DND-41 (cell line): ENCODE measurements at regions not wholly inside any gene's neighbourhood (a gene's known extent, or its start where the extent isn't known, plus 50 kb on each side); places are given as distances from the start of the nearest gene placed in this dataset.

ENCODE experiments used
- EZH2 ChIP-seq: IDR thresholded peaks from 3 replicates; pipeline ENCODE4 v1.6.1; 2012; ENCODE audit warnings: borderline replicate concordance, low read depth, mild to moderate bottlenecking, moderate library complexity, low read length, inconsistent platforms; ENCODE audit not compliant: severe bottlenecking
- TF ChIP-seq, protein P1 (sequence below): IDR thresholded peaks from 2 replicates; pipeline ENCODE4 v1.5.1; 2012; ENCODE audit warnings: borderline replicate concordance, low read length, moderate library complexity, mild to moderate bottlenecking; ENCODE audit not compliant: poor library complexity, severe bottlenecking; ENCODE audit errors: extremely low read depth

- TF ChIP-seq, protein P1, sequence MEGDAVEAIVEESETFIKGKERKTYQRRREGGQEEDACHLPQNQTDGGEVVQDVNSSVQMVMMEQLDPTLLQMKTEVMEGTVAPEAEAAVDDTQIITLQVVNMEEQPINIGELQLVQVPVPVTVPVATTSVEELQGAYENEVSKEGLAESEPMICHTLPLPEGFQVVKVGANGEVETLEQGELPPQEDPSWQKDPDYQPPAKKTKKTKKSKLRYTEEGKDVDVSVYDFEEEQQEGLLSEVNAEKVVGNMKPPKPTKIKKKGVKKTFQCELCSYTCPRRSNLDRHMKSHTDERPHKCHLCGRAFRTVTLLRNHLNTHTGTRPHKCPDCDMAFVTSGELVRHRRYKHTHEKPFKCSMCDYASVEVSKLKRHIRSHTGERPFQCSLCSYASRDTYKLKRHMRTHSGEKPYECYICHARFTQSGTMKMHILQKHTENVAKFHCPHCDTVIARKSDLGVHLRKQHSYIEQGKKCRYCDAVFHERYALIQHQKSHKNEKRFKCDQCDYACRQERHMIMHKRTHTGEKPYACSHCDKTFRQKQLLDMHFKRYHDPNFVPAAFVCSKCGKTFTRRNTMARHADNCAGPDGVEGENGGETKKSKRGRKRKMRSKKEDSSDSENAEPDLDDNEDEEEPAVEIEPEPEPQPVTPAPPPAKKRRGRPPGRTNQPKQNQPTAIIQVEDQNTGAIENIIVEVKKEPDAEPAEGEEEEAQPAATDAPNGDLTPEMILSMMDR, result no peak
- TF ChIP-seq EZH2, result no peak
Observed at GRCh38 chr1:95402780-95403179, 168.8 kb downstream of the RWDD3 start.
